Endothelial cell of umbilical vein (primary cell): ENCODE measurements at regions not wholly inside any gene's neighbourhood (a gene's known extent, or its start where the extent isn't known, plus 50 kb on each side); places are given as distances from the start of the nearest gene placed in this dataset.

Experiments
- BruUV-seq: library from RNA; stranded (reverse); fragments of 400-500 nt; replicated peaks from 2 replicates; lab custom pipeline; 2021; lab: Mats Ljungman, UMichigan
- CTCF ChIA-PET: fragments of 300-600, 350-600 bp; sonication (Branson Sonifier 250); formaldehyde crosslinking; loops from one replicate; lab custom pipeline; 2021; ENCODE audit warnings: antibody characterized with exemption, inconsistent platforms; lab: Charles Lee
- POLR2A ChIA-PET: fragments of 300-600, 350-600 bp; sonication (Branson Sonifier 250); formaldehyde crosslinking; loops from one replicate; lab custom pipeline; 2021; ENCODE audit warnings: antibody characterized with exemption, inconsistent platforms; lab: Charles Lee
- DNase-seq: peaks from one replicate; pipeline ENCODE4 v3.0.0-alpha.2; 2011; ENCODE audit warnings: low read depth, low spot score
- FAIRE-seq: peaks from 2 replicates; lab custom pipeline; 2011; peaks lifted over from hg19 to GRCh38; lab: Jason Lieb, UNC
- H2AFZ ChIP-seq: 2 replicates; pipeline ENCODE4 v1.6.0; 2012; ENCODE audit warnings: low read depth, low read length, control low read depth, inconsistent platforms
- H3K27ac ChIP-seq: 2 replicates; pipeline ENCODE4 v1.5.1; 2011; ENCODE audit warnings: low read depth, mild to moderate bottlenecking, control low read depth, low read length, moderate library complexity; ENCODE audit not compliant: insufficient read depth
- H3K27me3 ChIP-seq, 2 experiments: 2 replicates each; pipeline versions ENCODE4 v1.6.0 to v1.6.1; 2011; ENCODE audit warnings: low read length in 2 of 2, mixed read lengths in 1 of 2; ENCODE audit not compliant: control insufficient read depth in 2 of 2, insufficient read depth in 2 of 2
- H3K36me3 ChIP-seq, 2 experiments: 2 replicates in 1 of 2; 3 replicates in 1 of 2; pipeline ENCODE4 v1.5.1; 2011; ENCODE audit warnings: low read length in 2 of 2, mild to moderate bottlenecking in 1 of 2, moderate library complexity in 1 of 2; ENCODE audit not compliant: control insufficient read depth in 2 of 2, insufficient read depth in 2 of 2; ENCODE audit errors: extremely low read depth in 1 of 2
- H3K4me1 ChIP-seq: 3 replicates; pipeline ENCODE4 v1.5.1; 2011; ENCODE audit warnings: mild to moderate bottlenecking, low read length; ENCODE audit not compliant: control insufficient read depth, insufficient read depth; ENCODE audit errors: extremely low read depth
- H3K4me2 ChIP-seq: 2 replicates; pipeline ENCODE4 v1.6.1; 2011; ENCODE audit warnings: low read length, control low read depth, mixed read lengths; ENCODE audit not compliant: insufficient read depth
- H3K4me3 ChIP-seq, 3 experiments: fragments of 200-600 bp in 1 of 3; sonication (generic), shearing (Covaris generic) in 1 of 3; replicated peaks in 1 of 3; 2 replicates each; pipeline ENCODE4 v1.5.1; 2011 to 2016; ENCODE audit warnings: control low read depth in 3 of 3, low read length in 3 of 3, mild to moderate bottlenecking in 2 of 3, inconsistent platforms in 1 of 3, low read depth in 1 of 3, moderate library complexity in 1 of 3; ENCODE audit not compliant: insufficient read depth in 1 of 3
- H3K79me2 ChIP-seq: 2 replicates; pipeline ENCODE4 v1.6.0; 2012; ENCODE audit warnings: low read length, inconsistent platforms; ENCODE audit not compliant: control insufficient read depth, insufficient read depth
- H3K9ac ChIP-seq: replicated peaks from 2 replicates; pipeline ENCODE3; 2011; ENCODE audit warnings: low read length, control low read depth; ENCODE audit not compliant: insufficient read depth; ENCODE audit errors: extremely low read depth
- H3K9me1 ChIP-seq: replicated peaks from 3 replicates; pipeline ENCODE4 v1.6.0; 2011; ENCODE audit warnings: mild to moderate bottlenecking, low read length; ENCODE audit not compliant: control insufficient read depth, insufficient read depth; ENCODE audit errors: extremely low read depth
- H3K9me3 ChIP-seq: replicated peaks from 2 replicates; pipeline ENCODE4 v1.5.1; 2012; ENCODE audit warnings: low read length, inconsistent platforms; ENCODE audit not compliant: control insufficient read depth, insufficient read depth
- H4K20me1 ChIP-seq: replicated peaks from 2 replicates; pipeline ENCODE3; 2011; ENCODE audit warnings: mild to moderate bottlenecking, low read length; ENCODE audit not compliant: control insufficient read depth, insufficient read depth; ENCODE audit errors: extremely low read depth
- CTCF ChIP-seq, 2 donors: IDR thresholded peaks; 1 replicate in 1 of 2; 2 replicates in 1 of 2; pipeline ENCODE4 v1.5.1; 2011; ENCODE audit warnings: low read length in 2 of 2, mild to moderate bottlenecking in 2 of 2, moderate library complexity in 2 of 2, control low read depth in 1 of 2, inconsistent platforms in 1 of 2, low read depth in 1 of 2; ENCODE audit not compliant: insufficient read depth in 1 of 2; ENCODE audit errors: extremely low read depth in 1 of 2
- EZH2 ChIP-seq: IDR thresholded peaks from 2 replicates; pipeline ENCODE4 v1.6.1; 2012; ENCODE audit warnings: borderline replicate concordance, low read depth, mild to moderate bottlenecking, moderate library complexity, low read length, inconsistent platforms; ENCODE audit not compliant: severe bottlenecking
- JUN ChIP-seq: IDR thresholded peaks from 2 replicates; pipeline ENCODE4 v1.6.1; 2011; ENCODE audit warnings: borderline replicate concordance, low read depth; ENCODE audit not compliant: insufficient read length, insufficient read depth
- MYC ChIP-seq: IDR thresholded peaks from one replicate; pipeline ENCODE4 v1.6.1; 2011; ENCODE audit warnings: mild to moderate bottlenecking, low read depth, low read length
- POLR2A ChIP-seq: IDR thresholded peaks from 2 replicates; pipeline ENCODE4 v1.6.1; 2012; ENCODE audit warnings: low read depth, mild to moderate bottlenecking, control low read depth, low read length
- dilution Hi-C: fragments of 300-500 bp; cut with MboI; formaldehyde crosslinking; loops from one replicate; pipeline ENCODE4 v1.15.0; 2019; ENCODE audit warnings: low sequenced_read_pairs; ENCODE audit not compliant: extremely low pct_ligation_motif_present
- intact Hi-C: fragments of 100-400 bp; cut with micrococcal nuclease; formaldehyde crosslinking; loops from one replicate; pipeline ENCODE4 v1.10.0; 2022
- TF ChIP-seq, protein P1 (sequence below): IDR thresholded peaks from 2 replicates; pipeline ENCODE4 v1.6.1; 2011; ENCODE audit not compliant: insufficient read depth, insufficient read length

- Histone ChIP-seq H4K20me1 (no peaks in the 10 kb centered on the region), H3K4me2 (no peak overlapping the region), H3K4me1 (no peaks in the 10 kb centered on the region), H2AFZ (no peak overlapping the region), H3K9ac (no peak overlapping the region), H3K36me3 (no peaks in the 10 kb centered on the region), H3K79me2 (no peaks in the 10 kb centered on the region), H3K4me3 (no peak overlapping the region), H3K27ac (no peak overlapping the region), H3K9me3 (no peaks in the 10 kb centered on the region), H3K9me1 (no peaks in the 10 kb centered on the region), H3K27me3 (no peaks in the 10 kb centered on the region)
- TF ChIP-seq POLR2A = no peak
- no peak for TF ChIP-seq EZH2
- TF ChIP-seq CTCF (IDR thresholded peaks at IDR 0.05; ENCODE audit: extremely low read depth in 1 of 2, insufficient read depth in 1 of 2, low read depth in 1 of 2, low read length in 2 of 2) = no peak
- no peak for TF ChIP-seq JUN
- TF ChIP-seq MYC = no peak
- TF ChIP-seq, protein P1, sequence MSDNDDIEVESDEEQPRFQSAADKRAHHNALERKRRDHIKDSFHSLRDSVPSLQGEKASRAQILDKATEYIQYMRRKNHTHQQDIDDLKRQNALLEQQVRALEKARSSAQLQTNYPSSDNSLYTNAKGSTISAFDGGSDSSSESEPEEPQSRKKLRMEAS = no peak
- POLR2A ChIA-PET = no interaction called here
- dilution Hi-C loops = no loop called here
- intact Hi-C loops = no loop called here
- no TSS peak for BruUV-seq
- no peak for FAIRE-seq
- DNase-seq = no peak
- CTCF ChIA-PET = interaction anchor here (0.7 to 1.3 kb wide), 3 partner anchors 11 to 24 kb away, joined by 3 read pairs; no protein-coding TSS in a partner anchor
Observed at GRCh38 chr4:31964685-31965084, 1244.5 kb downstream of the PCDH7 start.

- Histone ChIP-seq H3K4me3 (no peak overlapping the region), H3K4me2 (no peak overlapping the region), H3K4me1 (no peaks in the 10 kb centered on the region), H3K9ac (no peak overlapping the region), H3K9me1 (no peaks in the 10 kb centered on the region), H3K27me3 (no peaks in the 10 kb centered on the region), H3K27ac (no peak overlapping the region), H3K36me3 (no peaks in the 10 kb centered on the region), H3K79me2 (no peaks in the 10 kb centered on the region), H3K9me3 (no peaks in the 10 kb centered on the region), H4K20me1 (no peaks in the 10 kb centered on the region), H2AFZ (no peak overlapping the region)
- dilution Hi-C loops = no loop called here
- intact Hi-C loops = no loop called here
- DNase-seq (no peak), FAIRE-seq (no peak)
- no peak for TF ChIP-seq EZH2
- CTCF ChIA-PET = no interaction called here
- POLR2A ChIA-PET = no interaction called here
- BruUV-seq = no TSS peak
Observed at GRCh38 chr4:31968842-31969241, 1248.7 kb downstream of the PCDH7 start.
